ENCODE measurements at regions not wholly inside any gene's neighbourhood (a gene's known extent, or its start where the extent isn't known, plus 50 kb on each side); places are given as distances from the start of the nearest gene placed in this dataset.

- no peak for TF ChIP-seq CTCF (conservative IDR thresholded peaks at IDR 0.05)
- no peak for TF ChIP-seq ZFX (IDR thresholded peaks at IDR 0.05)
Measured at GRCh38 chr3:62987721-62988120, 112.5 kb upstream of the CADPS start.
